DOHH2 (cell line): ENCODE measurements at regions not wholly inside any gene's neighbourhood (a gene's known extent, or its start where the extent isn't known, plus 50 kb on each side); places are given as distances from the start of the nearest gene placed in this dataset.

Source experiments
- H3F3A ChIP-seq: fragments of 200-600 bp; sonication (generic), shearing (Covaris generic); 2 replicates; pipeline ENCODE4 v1.6.0; 2016; ENCODE audit warnings: antibody characterized with exemption, mild to moderate bottlenecking; ENCODE audit not compliant: control insufficient read depth, insufficient read depth
- H3K27ac ChIP-seq: fragments of 200-600 bp; sonication (generic); 2 replicates; pipeline ENCODE4 v1.5.1; 2014; ENCODE audit warnings: low read depth, mild to moderate bottlenecking, low read length, moderate library complexity
- H3K27me3 ChIP-seq: fragments of 200-600 bp; sonication (generic); 2 replicates; pipeline ENCODE4 v1.6.1; 2014; ENCODE audit warnings: mild to moderate bottlenecking, low read length, mixed read lengths; ENCODE audit not compliant: control insufficient read depth
- H3K36me3 ChIP-seq: fragments of 200-600 bp; sonication (generic); 2 replicates; pipeline ENCODE4 v1.6.1; 2014; ENCODE audit warnings: mild to moderate bottlenecking, low read length, moderate library complexity, mixed read lengths; ENCODE audit not compliant: control insufficient read depth
- H3K4me1 ChIP-seq: fragments of 200-600 bp; sonication (generic); 2 replicates; pipeline ENCODE4 v1.6.1; 2014; ENCODE audit warnings: mild to moderate bottlenecking, low read length, mixed read lengths; ENCODE audit not compliant: control insufficient read depth
- H3K4me2 ChIP-seq: fragments of 200-600 bp; sonication (generic); 2 replicates; pipeline ENCODE4 v1.6.0; 2014; ENCODE audit warnings: mild to moderate bottlenecking, low read length, moderate library complexity
- H3K4me3 ChIP-seq: fragments of 200-600 bp; sonication (generic); 2 replicates; pipeline ENCODE4 v1.5.1; 2014; ENCODE audit warnings: mild to moderate bottlenecking, low read length, mixed read lengths
- H3K79me2 ChIP-seq: fragments of 200-600 bp; sonication (generic); 2 replicates; pipeline ENCODE4 v1.6.1; 2014; ENCODE audit warnings: mild to moderate bottlenecking, low read length, mixed read lengths; ENCODE audit not compliant: control insufficient read depth
- H3K9me2 ChIP-seq: fragments of 200-600 bp; sonication (generic); replicated peaks from 2 replicates; pipeline ENCODE4 v1.6.1; 2014; ENCODE audit warnings: mild to moderate bottlenecking, low read length, mixed read lengths; ENCODE audit not compliant: control insufficient read depth
- H3K9me3 ChIP-seq: fragments of 200-600 bp; sonication (generic); 2 replicates; pipeline ENCODE4 v1.6.1; 2014; ENCODE audit warnings: antibody characterized with exemption, low read length, mixed read lengths; ENCODE audit not compliant: control insufficient read depth, insufficient read depth
- H4K20me1 ChIP-seq: fragments of 200-600 bp; sonication (generic); 2 replicates; pipeline ENCODE4 v1.6.0; 2014; ENCODE audit warnings: low read depth, mild to moderate bottlenecking, antibody characterized with exemption, low read length, moderate library complexity; ENCODE audit not compliant: control insufficient read depth, insufficient read depth
- EZH2phosphoT487 ChIP-seq: fragments of 200-600 bp; sonication (generic); IDR thresholded peaks from 2 replicates; pipeline ENCODE4 v1.6.1; 2017; ENCODE audit warnings: borderline replicate concordance, mild to moderate bottlenecking, antibody characterized with exemption, low read length, moderate library complexity, mixed read lengths
- TF ChIP-seq, protein P1 (sequence below): fragments of 200-600 bp; sonication (generic); IDR thresholded peaks from one replicate; pipeline ENCODE4 v1.5.1; 2014; ENCODE audit warnings: antibody characterized with exemption, mild to moderate bottlenecking, low read depth, low read length; ENCODE audit not compliant: poor library complexity, severe bottlenecking

- Histone ChIP-seq H3K27me3 (no peaks in the 10 kb centered on the region), H3K4me2 (peak overlapping the region; percentile 59), H3K9me3 (no peaks in the 10 kb centered on the region), H3K36me3 (peaks cover 13% of the 10 kb centered on the region), H3F3A (no peaks in the 10 kb centered on the region), H4K20me1 (no peaks in the 10 kb centered on the region), H3K4me3 (peak overlapping the region; percentile 34; the same call in 1 of the 2 replicates), H3K9me2 (no peaks in the 10 kb centered on the region), H3K79me2 (peaks cover 22% of the 10 kb centered on the region), H3K27ac (peak overlapping the region; percentile 35; the same call in 1 of the 2 replicates), H3K4me1 (peaks cover 13% of the 10 kb centered on the region)
- no peak for TF ChIP-seq EZH2phosphoT487
- TF ChIP-seq, protein P1, sequence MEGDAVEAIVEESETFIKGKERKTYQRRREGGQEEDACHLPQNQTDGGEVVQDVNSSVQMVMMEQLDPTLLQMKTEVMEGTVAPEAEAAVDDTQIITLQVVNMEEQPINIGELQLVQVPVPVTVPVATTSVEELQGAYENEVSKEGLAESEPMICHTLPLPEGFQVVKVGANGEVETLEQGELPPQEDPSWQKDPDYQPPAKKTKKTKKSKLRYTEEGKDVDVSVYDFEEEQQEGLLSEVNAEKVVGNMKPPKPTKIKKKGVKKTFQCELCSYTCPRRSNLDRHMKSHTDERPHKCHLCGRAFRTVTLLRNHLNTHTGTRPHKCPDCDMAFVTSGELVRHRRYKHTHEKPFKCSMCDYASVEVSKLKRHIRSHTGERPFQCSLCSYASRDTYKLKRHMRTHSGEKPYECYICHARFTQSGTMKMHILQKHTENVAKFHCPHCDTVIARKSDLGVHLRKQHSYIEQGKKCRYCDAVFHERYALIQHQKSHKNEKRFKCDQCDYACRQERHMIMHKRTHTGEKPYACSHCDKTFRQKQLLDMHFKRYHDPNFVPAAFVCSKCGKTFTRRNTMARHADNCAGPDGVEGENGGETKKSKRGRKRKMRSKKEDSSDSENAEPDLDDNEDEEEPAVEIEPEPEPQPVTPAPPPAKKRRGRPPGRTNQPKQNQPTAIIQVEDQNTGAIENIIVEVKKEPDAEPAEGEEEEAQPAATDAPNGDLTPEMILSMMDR: no peak
Observed at GRCh38 chr19:27779954-27780353, 1433.0 kb downstream of the UQCRFS1 start.

- Histone ChIP-seq H3K9me2 (no peaks in the 10 kb centered on the region), H3K79me2 (peaks cover 12% of the 10 kb centered on the region), H4K20me1 (no peaks in the 10 kb centered on the region), H3K9me3 (peaks cover 7% of the 10 kb centered on the region; the same call in 1 of the 2 replicates), H3K4me3 (no peak overlapping the region), H3K4me2 (no peak overlapping the region), H3K27ac (no peak overlapping the region), H3K27me3 (no peaks in the 10 kb centered on the region), H3K4me1 (peaks cover 13% of the 10 kb centered on the region), H3F3A (no peaks in the 10 kb centered on the region), H3K36me3 (peaks cover 32% of the 10 kb centered on the region)
- TF ChIP-seq, protein P1: peak; percentile 21
- no peak for TF ChIP-seq EZH2phosphoT487
Observed at GRCh38 chr19:27777726-27778125, 1435.2 kb downstream of the UQCRFS1 start.

GRCh38 chr19:27777242-27777641 lies 1435.7 kb downstream of the UQCRFS1 start:
- H3K27ac ChIP-seq: no peak overlapping the region
- TF ChIP-seq EZH2phosphoT487: no peak
- TF ChIP-seq, protein P1: no peak
- no peaks in the 10 kb centered on the region for H3K9me2 ChIP-seq
- no peaks in the 10 kb centered on the region for H4K20me1 ChIP-seq
- no peaks in the 10 kb centered on the region for H3K27me3 ChIP-seq
- H3K9me3 ChIP-seq: peaks cover 8% of the 10 kb centered on the region; the same call in 1 of the 2 replicates
- H3K4me3 ChIP-seq: no peak overlapping the region
- H3F3A ChIP-seq: no peaks in the 10 kb centered on the region
- H3K36me3 ChIP-seq: peaks cover 35% of the 10 kb centered on the region
- peaks cover 9% of the 10 kb centered on the region for H3K79me2 ChIP-seq
- H3K4me2 ChIP-seq: no peak overlapping the region
- peaks cover 13% of the 10 kb centered on the region for H3K4me1 ChIP-seq

GRCh38 chr19:27776524-27776923 lies 1436.4 kb downstream of the UQCRFS1 start:
- Histone ChIP-seq H3K4me1 (peaks cover 13% of the 10 kb centered on the region), H3K9me3 (peaks cover 8% of the 10 kb centered on the region; the same call in 1 of the 2 replicates), H3K4me3 (no peak overlapping the region), H3K27me3 (no peaks in the 10 kb centered on the region), H3K4me2 (no peak overlapping the region), H3K36me3 (peaks cover 35% of the 10 kb centered on the region), H4K20me1 (no peaks in the 10 kb centered on the region), H3K79me2 (peaks cover 6% of the 10 kb centered on the region), H3K9me2 (no peaks in the 10 kb centered on the region), H3F3A (no peaks in the 10 kb centered on the region), H3K27ac (no peak overlapping the region)
- TF ChIP-seq, protein P1: no peak
- no peak for TF ChIP-seq EZH2phosphoT487
